ENCODE measurements at regions not wholly inside any gene's neighbourhood (a gene's known extent, or its start where the extent isn't known, plus 50 kb on each side); places are given as distances from the start of the nearest gene placed in this dataset.

DNA sequence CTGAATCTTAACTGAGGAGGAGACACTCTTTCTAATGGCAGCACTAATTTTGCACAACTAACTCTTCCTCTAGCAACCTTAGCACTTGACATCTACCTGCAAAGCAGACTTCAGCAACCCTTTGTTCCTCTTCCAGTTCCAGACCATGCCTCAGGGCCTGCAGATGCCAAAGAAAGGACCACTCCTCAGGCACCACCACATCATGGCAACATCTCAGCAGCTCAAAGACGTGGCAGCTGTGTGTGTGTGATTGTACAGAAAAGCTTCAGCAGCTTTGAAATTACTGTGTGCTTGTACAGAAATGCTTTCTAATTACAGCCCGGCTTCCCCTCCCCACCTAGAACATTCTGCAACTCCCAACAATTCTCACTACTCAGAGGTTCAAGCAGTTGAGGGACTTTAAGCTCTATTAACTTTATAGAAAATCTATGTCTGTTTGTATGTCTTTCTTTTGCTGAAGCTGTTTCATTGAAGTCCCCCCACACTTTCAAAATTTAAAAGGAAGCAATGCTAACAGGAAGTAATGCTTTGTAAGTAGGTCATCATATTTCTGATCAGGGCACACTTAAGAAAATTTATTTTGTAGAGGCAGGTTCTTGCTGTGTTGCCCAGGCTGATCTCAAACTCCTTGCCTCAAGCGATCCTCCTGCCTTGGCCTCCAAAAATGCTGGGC lies 115.2 kb downstream of the CD47 start:
- H3K27ac Mint-ChIP-seq, result no peak overlapping the region
- H3K4me3 Mint-ChIP-seq, result no peak overlapping the region
- TF ChIP-seq, protein P1, sequence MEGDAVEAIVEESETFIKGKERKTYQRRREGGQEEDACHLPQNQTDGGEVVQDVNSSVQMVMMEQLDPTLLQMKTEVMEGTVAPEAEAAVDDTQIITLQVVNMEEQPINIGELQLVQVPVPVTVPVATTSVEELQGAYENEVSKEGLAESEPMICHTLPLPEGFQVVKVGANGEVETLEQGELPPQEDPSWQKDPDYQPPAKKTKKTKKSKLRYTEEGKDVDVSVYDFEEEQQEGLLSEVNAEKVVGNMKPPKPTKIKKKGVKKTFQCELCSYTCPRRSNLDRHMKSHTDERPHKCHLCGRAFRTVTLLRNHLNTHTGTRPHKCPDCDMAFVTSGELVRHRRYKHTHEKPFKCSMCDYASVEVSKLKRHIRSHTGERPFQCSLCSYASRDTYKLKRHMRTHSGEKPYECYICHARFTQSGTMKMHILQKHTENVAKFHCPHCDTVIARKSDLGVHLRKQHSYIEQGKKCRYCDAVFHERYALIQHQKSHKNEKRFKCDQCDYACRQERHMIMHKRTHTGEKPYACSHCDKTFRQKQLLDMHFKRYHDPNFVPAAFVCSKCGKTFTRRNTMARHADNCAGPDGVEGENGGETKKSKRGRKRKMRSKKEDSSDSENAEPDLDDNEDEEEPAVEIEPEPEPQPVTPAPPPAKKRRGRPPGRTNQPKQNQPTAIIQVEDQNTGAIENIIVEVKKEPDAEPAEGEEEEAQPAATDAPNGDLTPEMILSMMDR (conservative IDR thresholded peaks at IDR 0.05), result no peak
- DNase-seq (ENCODE audit: extremely low spot score, unreplicated experiment), result no peak
- H3K9me3 Mint-ChIP-seq, result no peaks in the 10 kb centered on the region
- peaks cover 2% of the 10 kb centered on the region for H3K27me3 Mint-ChIP-seq
- no peaks in the 10 kb centered on the region for H3K36me3 Mint-ChIP-seq
- H3K4me1 Mint-ChIP-seq (ENCODE audit: unreplicated experiment), result peaks cover 15% of the 10 kb centered on the region

DNA sequence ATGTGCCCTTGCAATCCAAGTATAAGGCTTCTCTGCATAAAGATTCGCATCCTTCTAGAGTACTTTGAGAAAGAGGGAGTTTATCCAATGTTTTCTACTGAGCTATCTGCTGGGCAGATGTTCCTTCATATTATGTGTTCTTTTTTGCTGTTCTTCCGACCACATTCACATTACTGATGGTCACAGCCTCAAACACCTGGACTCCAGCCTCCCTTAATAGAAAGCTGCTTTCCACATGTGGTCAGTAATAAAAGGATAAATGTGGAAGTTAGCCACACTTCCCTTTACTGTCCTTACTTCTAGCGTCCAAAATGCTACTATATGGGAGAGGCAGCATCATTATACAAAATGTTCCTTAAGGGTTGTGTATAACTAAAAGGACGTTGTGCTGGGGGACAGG lies 116.9 kb downstream of the CD47 start:
- TF ChIP-seq, protein P1 (conservative IDR thresholded peaks at IDR 0.05), result no peak
- peaks cover 2% of the 10 kb centered on the region for H3K27me3 Mint-ChIP-seq
- peaks cover 25% of the 10 kb centered on the region for H3K4me1 Mint-ChIP-seq (ENCODE audit: unreplicated experiment)
- H3K36me3 Mint-ChIP-seq, result no peaks in the 10 kb centered on the region
- DNase-seq (ENCODE audit: extremely low spot score, unreplicated experiment), result no peak
- no peak overlapping the region for H3K4me3 Mint-ChIP-seq
- no peak overlapping the region for H3K27ac Mint-ChIP-seq
- H3K9me3 Mint-ChIP-seq, result no peaks in the 10 kb centered on the region

DNA sequence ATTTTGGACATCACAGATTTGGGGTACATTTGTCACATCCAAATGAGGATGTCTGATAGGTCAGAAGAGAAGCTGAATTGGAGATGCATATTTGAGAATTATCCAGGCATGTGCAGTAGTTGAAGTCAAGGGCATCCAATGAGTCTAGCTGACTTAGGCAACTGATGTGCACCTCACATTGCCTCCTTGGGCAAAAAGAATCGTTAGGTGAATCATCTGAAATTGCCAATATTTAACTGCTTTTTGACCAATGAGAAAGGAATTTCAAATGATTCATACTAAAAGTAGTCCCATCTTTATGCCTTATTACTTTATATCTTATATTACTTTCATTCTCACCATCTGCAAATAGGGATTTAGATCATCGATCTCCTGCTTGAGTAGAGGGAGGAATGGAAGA lies 117.7 kb downstream of the CD47 start:
- Mint-ChIP-seq H3K4me1 (ENCODE audit: unreplicated experiment) (peaks cover 29% of the 10 kb centered on the region), H3K27me3 (peaks cover 2% of the 10 kb centered on the region)

GRCh38 chr3:107970993-107971580 lies 119.7 kb downstream of the CD47 start:
- Mint-ChIP-seq H3K4me3 (no peak overlapping the region), H3K9me3 (no peaks in the 10 kb centered on the region), H3K36me3 (no peaks in the 10 kb centered on the region), H3K27me3 (peaks cover 2% of the 10 kb centered on the region), H3K4me1 (ENCODE audit: unreplicated experiment) (peaks cover 27% of the 10 kb centered on the region), H3K27ac (peak overlapping the region; percentile 42)
- DNase-seq (ENCODE audit: extremely low spot score, unreplicated experiment), result no peak
- TF ChIP-seq, protein P1 (conservative IDR thresholded peaks at IDR 0.05), result no peak

More for the DNA sequence above, 117.7 kb downstream of the CD47 start:
- Mint-ChIP-seq H3K9me3 (no peaks in the 10 kb centered on the region), H3K27ac (no peak overlapping the region), H3K36me3 (no peaks in the 10 kb centered on the region), H3K4me3 (no peak overlapping the region)
- no peak for DNase-seq (ENCODE audit: extremely low spot score, unreplicated experiment)
- TF ChIP-seq, protein P1 (conservative IDR thresholded peaks at IDR 0.05), result no peak

DNA sequence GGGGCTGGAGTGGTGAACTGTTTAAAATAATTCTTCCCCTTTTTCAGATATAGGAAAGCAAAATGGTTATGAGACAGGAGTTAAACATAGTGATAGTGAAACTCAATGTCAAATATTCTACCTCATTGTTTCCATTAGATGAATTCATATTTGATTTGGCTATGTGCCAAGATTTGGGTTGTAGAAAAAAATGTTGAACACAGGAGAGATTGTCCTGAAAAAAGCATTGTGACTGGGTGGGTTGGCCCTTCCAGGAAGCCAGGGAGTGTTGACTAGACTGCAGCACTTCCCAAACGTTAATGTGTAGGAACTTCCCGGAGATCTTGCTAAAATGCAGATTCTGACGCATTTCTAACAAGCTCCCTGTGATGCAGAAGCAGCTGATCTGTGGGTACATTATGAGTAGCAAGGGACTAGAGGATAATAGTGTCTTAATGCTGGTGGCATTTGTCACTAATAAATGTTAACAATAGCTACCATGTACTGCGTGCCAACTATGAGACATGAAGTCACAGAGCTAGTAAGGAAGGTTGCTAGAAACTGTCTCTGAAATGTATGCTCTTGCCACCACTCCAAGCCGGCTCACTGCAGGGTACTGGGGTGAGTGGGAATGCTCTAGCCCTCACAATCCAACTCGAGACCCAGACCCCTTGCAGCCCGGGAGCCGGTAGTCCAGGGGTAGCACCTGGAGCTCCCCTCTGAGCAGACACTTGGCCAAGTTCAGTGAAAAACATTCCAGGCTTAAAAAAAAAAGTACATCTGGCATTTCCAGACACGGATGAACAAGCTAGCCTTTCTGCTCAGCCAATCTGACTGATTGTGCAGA lies 120.6 kb downstream of the CD47 start:
- H3K36me3 Mint-ChIP-seq, result no peaks in the 10 kb centered on the region
- H3K27me3 Mint-ChIP-seq, result peaks cover 2% of the 10 kb centered on the region
- H3K9me3 Mint-ChIP-seq, result no peaks in the 10 kb centered on the region
- peak overlapping the region; percentile 42 for H3K4me3 Mint-ChIP-seq
- H3K27ac Mint-ChIP-seq, result peak overlapping the region; percentile 29
- TF ChIP-seq, protein P1 (conservative IDR thresholded peaks at IDR 0.05), result no peak
- DNase-seq (ENCODE audit: extremely low spot score, unreplicated experiment), result no peak
- peaks cover 35% of the 10 kb centered on the region for H3K4me1 Mint-ChIP-seq (ENCODE audit: unreplicated experiment)
